Right renal cortex interstitium (tissue), 3 donors: ENCODE measurements at regions not wholly inside any gene's neighbourhood (a gene's known extent, or its start where the extent isn't known, plus 50 kb on each side); places are given as distances from the start of the nearest gene placed in this dataset.

Experiments used
- DNase-seq, 3 donors: peaks; one replicate each; pipeline ENCODE4 v3.0.0-alpha.2; 2013; ENCODE audit warnings: low read depth in 3 of 3, low spot score in 2 of 3

DNA sequence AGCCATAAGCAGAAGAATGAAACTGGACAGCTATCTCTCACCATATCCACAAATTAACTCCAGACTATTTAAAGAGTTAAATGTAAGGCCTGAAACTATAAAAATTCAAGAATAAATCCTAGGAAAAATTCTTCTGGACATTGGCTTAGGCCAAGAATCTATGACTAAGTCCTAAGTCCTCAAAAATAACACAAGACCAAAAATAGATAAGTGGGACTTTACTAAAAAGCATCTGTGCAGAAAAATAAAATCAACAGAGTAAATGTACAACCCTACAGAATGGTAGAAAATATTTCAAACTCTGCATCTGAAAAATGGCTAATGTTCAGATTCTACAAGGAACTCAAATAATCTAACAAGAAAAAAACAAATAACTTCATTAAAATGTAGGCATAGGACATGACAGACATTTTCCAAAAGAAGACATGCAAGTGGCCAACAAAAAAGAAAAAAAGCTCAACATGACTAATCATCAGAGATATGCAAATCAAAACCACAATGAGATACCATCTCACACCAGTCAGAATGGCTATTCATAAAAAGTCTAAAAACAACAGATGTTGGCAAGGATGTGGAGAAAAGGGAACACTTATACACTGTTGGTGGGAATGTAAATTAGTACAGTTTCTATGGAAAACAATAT lies 61.0 kb upstream of the PPFIA2 start:
- no peak for DNase-seq

DNA sequence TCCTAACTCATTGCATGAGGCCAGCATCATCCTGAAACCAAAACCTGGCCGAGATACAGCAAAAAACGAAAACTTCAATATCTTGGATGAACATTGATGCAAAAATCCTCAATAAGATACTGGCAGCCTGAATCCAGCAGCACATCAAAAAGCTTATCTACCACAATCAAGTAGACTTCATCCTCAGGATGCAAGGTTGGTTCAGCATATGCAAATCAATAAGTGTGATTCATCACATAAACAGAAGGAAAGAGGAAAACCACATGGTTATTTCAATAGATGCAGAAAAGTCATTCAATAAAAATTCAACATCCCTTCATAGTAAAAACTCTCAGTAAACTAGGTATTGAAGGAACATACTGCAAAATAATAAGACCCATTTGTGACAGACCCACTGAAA lies 56.5 kb upstream of the PPFIA2 start:
- no peak for DNase-seq

DNA sequence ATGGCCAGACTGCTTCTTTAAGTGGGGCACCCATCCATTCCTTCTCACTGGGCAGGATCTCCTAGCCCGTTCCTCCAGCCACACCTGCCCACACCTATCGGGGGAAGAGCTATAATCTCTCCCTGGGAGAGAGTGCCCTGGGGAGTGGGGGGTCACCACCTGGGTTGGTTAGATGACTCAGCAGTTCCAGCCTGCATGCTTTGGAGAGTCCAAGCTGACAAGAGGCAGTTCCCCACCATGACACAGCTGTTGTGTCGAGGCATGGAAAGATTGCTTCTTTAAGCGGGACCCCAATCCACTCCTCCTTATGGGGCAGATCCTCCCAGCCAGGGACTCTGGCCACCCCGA lies 52.6 kb upstream of the PPFIA2 start:
- DNase-seq: no peak

DNA sequence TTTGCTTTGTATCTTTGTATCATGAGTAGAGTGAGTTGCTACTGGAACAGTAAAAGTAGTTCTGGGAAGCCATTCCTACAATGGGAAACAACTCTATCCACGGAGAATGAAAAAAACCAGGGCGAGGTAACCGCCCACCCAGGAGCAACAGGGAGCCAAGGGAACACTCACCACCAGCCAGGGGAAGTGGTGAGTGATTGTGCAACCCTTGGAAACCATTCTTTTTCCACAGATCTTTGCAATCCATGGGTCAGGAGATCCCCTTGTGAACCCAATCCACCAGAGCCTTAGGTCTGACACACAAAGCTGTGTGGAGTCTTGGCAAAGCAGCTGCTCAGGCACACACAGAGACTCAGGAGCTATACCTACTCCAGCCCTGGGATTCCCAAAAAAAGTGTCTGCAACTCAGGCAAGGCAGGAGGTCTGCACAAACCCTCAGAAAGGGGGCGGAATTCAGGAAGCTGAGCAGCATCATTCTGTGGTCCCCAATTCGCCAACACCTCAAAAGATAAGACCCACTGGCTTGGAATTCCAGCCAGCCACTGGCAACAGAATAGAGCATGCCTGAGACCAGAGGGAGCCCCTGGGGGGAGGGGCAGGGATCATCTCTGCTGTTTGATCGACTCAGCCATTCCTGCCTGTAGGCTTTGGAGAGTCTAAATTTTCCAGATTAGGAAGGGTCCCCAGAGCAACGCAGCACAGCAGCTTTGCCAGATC lies 52.1 kb upstream of the PPFIA2 start:
- DNase-seq: no peak

DNA sequence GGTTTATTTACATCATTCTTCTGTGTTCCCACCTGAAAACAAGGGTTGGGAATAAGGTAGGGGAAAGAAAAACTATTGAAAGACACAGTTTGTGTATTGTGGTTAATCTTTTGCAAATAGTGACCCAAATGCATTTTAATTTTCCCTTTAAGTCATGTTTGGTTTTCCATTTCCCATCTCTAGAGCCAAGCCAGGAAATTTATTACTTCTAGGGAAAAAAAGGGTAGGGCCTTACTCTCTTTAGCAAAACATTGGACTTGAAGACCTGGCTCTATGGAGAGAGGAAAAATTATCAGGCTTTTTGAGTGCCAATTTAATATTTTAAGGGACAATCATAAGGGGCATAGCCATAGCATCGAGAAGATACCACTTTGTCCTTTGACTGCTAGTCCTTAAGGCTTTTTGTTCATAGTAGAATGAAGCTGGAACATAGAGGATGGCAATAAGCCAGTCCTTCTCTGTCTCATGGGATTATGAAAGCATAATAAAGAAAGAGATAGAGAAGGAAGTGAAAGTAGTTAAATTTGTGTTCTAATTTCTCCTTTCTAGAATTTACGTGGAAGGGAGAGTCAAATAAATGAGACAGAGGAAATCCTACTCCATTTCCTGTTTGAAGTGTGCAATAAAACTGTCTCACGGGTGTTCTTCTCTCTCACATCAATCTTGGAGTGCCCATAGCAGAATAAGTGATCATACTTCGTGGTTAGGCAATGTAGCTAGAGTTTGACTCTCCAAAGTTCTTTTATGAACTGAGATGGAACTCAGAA lies 50.9 kb upstream of the PPFIA2 start:
- no peak for DNase-seq

DNA sequence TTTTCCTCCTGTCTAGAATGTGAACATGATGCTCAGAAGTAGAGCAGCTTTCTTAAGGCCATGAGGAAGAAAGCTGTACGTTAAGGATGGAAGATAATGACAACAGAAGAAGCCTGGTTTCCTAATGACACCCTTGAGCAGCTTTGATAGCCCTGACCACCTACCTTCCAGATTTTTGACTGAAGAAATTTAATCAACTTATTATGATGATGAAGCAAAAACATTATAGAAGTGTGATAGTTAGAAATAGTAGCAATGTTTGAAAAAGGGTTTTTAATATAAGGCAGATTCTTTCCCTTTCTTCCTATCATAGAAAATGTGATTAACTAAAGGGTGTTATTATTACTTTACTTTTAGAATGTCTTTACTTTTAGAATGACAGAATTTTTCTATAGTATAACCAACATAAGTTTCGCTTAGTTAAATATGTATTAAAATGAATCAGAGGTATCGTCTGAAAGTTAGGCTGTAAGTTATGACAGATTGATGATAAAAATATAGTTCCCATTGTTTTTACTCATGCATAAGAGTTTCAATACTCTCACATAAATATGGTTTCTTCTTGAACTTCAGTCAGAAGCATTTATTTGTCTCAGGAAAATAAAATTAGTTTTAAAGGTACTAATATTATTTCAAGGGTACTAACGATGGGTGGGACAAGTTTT lies 50.1 kb upstream of the PPFIA2 start:
- DNase-seq: no peak
